ENCODE measurements at regions not wholly inside any gene's neighbourhood (a gene's known extent, or its start where the extent isn't known, plus 50 kb on each side); places are given as distances from the start of the nearest gene placed in this dataset.

DNA sequence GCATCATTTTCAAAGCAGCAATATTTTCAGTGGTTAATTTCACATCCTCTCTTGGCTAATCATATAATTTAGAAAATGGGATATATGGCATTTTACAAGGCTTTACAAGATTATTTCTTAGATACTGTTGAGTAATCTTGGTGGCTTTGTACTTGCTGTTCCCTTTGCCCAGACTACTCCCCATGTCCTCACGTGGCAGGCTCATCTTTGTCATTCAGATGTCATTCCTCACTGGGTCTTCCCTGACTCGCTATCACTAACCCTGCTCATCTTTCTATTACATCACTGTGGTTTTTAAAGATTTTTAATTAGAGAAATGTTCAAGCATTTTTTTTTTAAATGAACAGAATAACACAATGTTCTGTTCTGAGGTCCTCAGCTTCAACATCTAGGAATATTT lies 240.0 kb upstream of the IRX5 start:
- H3K79me1 ChIP-seq (replicated peaks; ENCODE audit: low read length, poor library complexity, severe bottlenecking): no peaks in the 10 kb centered on the region
- WGBS: 0% methylated on average over 1 of the region's 2 CpGs

DNA sequence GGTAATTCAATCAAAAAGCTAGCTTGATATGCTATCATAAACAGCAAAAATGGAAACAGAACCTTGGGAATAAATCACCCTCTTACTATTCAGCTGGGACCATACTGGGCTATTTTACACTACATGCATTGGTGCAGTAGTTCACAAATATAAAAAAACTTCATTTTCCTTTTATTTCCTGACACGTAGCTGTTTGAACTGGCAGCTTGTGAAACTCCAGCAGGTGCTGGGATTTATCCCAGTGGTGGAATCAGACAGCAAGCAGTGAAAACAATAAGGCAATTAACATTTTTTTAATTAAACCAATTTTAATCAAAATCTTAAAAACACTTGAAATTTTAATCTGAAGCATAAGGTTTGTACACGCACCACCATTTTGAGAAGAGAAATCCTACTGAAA lies 240.4 kb upstream of the IRX5 start:
- H3K27ac ChIP-seq (ENCODE audit: low read length, poor library complexity, severe bottlenecking): no peak overlapping the region
- no peak overlapping the region for H4K8ac ChIP-seq (ENCODE audit: low read length)
- H3K18ac ChIP-seq (ENCODE audit: low read depth in 1 of 2, low read length in 2 of 2): no peak overlapping the region
- no peak overlapping the region for H4K91ac ChIP-seq (ENCODE audit: low read length)
- no peak overlapping the region for H2AK5ac ChIP-seq (ENCODE audit: low read length, severe bottlenecking)
- no peak for DNase-seq
- H3K27me3 ChIP-seq (ENCODE audit: control insufficient read depth in 1 of 2, insufficient read depth in 1 of 2, low read length in 2 of 2): no peaks in the 10 kb centered on the region
- WGBS: 79% methylated on average over 2 of the region's 2 CpGs
- no peak overlapping the region for H3K14ac ChIP-seq (ENCODE audit: low read length in 2 of 2)
- no peak overlapping the region for H2AFZ ChIP-seq (ENCODE audit: low read depth, low read length)
- no peak overlapping the region for H3K23ac ChIP-seq (ENCODE audit: low read length in 2 of 2)
- no peak overlapping the region for H2BK5ac ChIP-seq (ENCODE audit: low read depth, low read length, poor library complexity, severe bottlenecking)
- H3K36me3 ChIP-seq (ENCODE audit: control insufficient read depth in 1 of 2, insufficient read depth in 2 of 2, low read depth in 1 of 2, low read length in 2 of 2): no peaks in the 10 kb centered on the region
- no peak overlapping the region for H2BK12ac ChIP-seq (ENCODE audit: low read length in 2 of 2)
- H2BK120ac ChIP-seq (ENCODE audit: low read depth, low read length): no peak overlapping the region
- H3K9me3 ChIP-seq (ENCODE audit: control insufficient read depth, low read length): no peaks in the 10 kb centered on the region
- no peak overlapping the region for H3K4me3 ChIP-seq (ENCODE audit: insufficient read depth in 1 of 2, low read depth in 1 of 2, low read length in 2 of 2)
- no peak overlapping the region for H3K4ac ChIP-seq (ENCODE audit: low read depth in 1 of 2, low read length in 2 of 2)
- no peaks in the 10 kb centered on the region for H3K4me1 ChIP-seq (ENCODE audit: control insufficient read depth, insufficient read depth, low read depth, low read length)
- no peak overlapping the region for H2BK15ac ChIP-seq (ENCODE audit: low read depth, poor library complexity, severe bottlenecking)
- no peak overlapping the region for H3K9ac ChIP-seq (ENCODE audit: low read length)
- no peaks in the 10 kb centered on the region for H3K79me1 ChIP-seq (replicated peaks; ENCODE audit: low read length, poor library complexity, severe bottlenecking)
- no peak overlapping the region for H3K4me2 ChIP-seq (ENCODE audit: low read length, poor library complexity, severe bottlenecking)

More for the DNA sequence above, 240.0 kb upstream of the IRX5 start:
- H2BK12ac ChIP-seq (ENCODE audit: low read length in 2 of 2): no peak overlapping the region
- DNase-seq: no peak
- no peak overlapping the region for H3K4ac ChIP-seq (ENCODE audit: low read depth in 1 of 2, low read length in 2 of 2)
- H3K18ac ChIP-seq (ENCODE audit: low read depth in 1 of 2, low read length in 2 of 2): no peak overlapping the region
- no peak overlapping the region for H3K27ac ChIP-seq (ENCODE audit: low read length, poor library complexity, severe bottlenecking)
- H2BK5ac ChIP-seq (ENCODE audit: low read depth, low read length, poor library complexity, severe bottlenecking): no peak overlapping the region
- no peaks in the 10 kb centered on the region for H3K36me3 ChIP-seq (ENCODE audit: control insufficient read depth in 1 of 2, insufficient read depth in 2 of 2, low read depth in 1 of 2, low read length in 2 of 2)
- no peak overlapping the region for H3K4me2 ChIP-seq (ENCODE audit: low read length, poor library complexity, severe bottlenecking)
- H3K9ac ChIP-seq (ENCODE audit: low read length): no peak overlapping the region
- H3K4me1 ChIP-seq (ENCODE audit: control insufficient read depth, insufficient read depth, low read depth, low read length): no peaks in the 10 kb centered on the region
- H3K4me3 ChIP-seq (ENCODE audit: insufficient read depth in 1 of 2, low read depth in 1 of 2, low read length in 2 of 2): no peak overlapping the region
- H4K8ac ChIP-seq (ENCODE audit: low read length): no peak overlapping the region
- no peak overlapping the region for H3K14ac ChIP-seq (ENCODE audit: low read length in 2 of 2)
- H2AK5ac ChIP-seq (ENCODE audit: low read length, severe bottlenecking): no peak overlapping the region
- no peak overlapping the region for H3K23ac ChIP-seq (ENCODE audit: low read length in 2 of 2)
- H3K9me3 ChIP-seq (ENCODE audit: control insufficient read depth, low read length): no peaks in the 10 kb centered on the region
- H2AFZ ChIP-seq (ENCODE audit: low read depth, low read length): no peak overlapping the region
- H4K91ac ChIP-seq (ENCODE audit: low read length): no peak overlapping the region
- peaks cover 0 to 3% of the 10 kb centered on the region in 2 experiments for H3K27me3 ChIP-seq (ENCODE audit: control insufficient read depth in 1 of 2, insufficient read depth in 1 of 2, low read length in 2 of 2)
- no peak overlapping the region for H2BK15ac ChIP-seq (ENCODE audit: low read depth, poor library complexity, severe bottlenecking)
- H2BK120ac ChIP-seq (ENCODE audit: low read depth, low read length): no peak overlapping the region

DNA sequence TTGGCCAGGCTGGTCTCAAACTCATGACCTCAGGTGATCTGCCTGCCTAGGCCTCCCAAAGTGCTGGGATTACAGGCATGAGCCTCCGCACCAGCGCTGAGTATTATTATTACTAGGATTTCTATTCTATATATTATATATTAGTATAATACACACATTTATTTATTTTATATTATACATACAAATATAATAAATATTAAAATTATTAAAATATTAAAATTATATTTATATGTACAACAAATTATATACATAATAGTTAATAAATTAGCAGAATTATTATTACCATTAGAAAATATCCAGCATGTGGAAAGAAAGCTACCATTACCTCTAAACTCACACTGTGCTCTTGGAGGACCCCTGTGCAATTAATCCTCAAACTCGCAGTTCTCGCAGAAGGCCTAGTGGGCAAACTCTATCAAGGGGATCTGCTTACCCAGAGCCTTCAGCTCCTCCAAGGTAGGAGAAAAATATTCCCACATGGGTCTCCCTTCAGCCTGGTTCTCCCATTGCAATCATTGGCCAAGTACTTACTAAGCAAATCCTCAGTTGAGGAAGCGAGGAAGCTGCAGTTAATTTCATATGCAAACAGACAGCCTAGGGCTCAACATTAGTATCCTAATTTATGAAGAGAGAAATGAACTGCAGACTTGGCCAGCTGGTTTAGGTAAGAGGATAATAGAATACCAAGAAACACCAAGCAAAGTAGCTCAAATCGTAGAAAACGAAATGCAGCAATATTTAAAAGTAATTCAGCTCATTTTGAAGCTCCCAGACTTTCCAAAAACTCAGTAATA lies 241.4 kb upstream of the IRX5 start:
- H3K18ac ChIP-seq (ENCODE audit: low read depth in 1 of 2, low read length in 2 of 2): no peak overlapping the region
- WGBS: 86% methylated on average over 3 of the region's 7 CpGs
- H3K4ac ChIP-seq (ENCODE audit: low read depth in 1 of 2, low read length in 2 of 2): no peak overlapping the region
- H3K9me3 ChIP-seq (ENCODE audit: control insufficient read depth, low read length): no peaks in the 10 kb centered on the region
- no peak overlapping the region for H3K23ac ChIP-seq (ENCODE audit: low read length in 2 of 2)
- no peak overlapping the region for H2AK5ac ChIP-seq (ENCODE audit: low read length, severe bottlenecking)
- H3K36me3 ChIP-seq (ENCODE audit: control insufficient read depth in 1 of 2, insufficient read depth in 2 of 2, low read depth in 1 of 2, low read length in 2 of 2): no peaks in the 10 kb centered on the region
- no peak overlapping the region for H2BK12ac ChIP-seq (ENCODE audit: low read length in 2 of 2)
- no peak overlapping the region for H3K4me2 ChIP-seq (ENCODE audit: low read length, poor library complexity, severe bottlenecking)
- no peak overlapping the region for H3K14ac ChIP-seq (ENCODE audit: low read length in 2 of 2)
- H2BK5ac ChIP-seq (ENCODE audit: low read depth, low read length, poor library complexity, severe bottlenecking): no peak overlapping the region
- no peak overlapping the region for H2BK15ac ChIP-seq (ENCODE audit: low read depth, poor library complexity, severe bottlenecking)
- H3K79me1 ChIP-seq (replicated peaks; ENCODE audit: low read length, poor library complexity, severe bottlenecking): no peaks in the 10 kb centered on the region
- H3K27ac ChIP-seq (ENCODE audit: low read length, poor library complexity, severe bottlenecking): no peak overlapping the region
- no peak overlapping the region for H3K9ac ChIP-seq (ENCODE audit: low read length)
- H3K27me3 ChIP-seq (ENCODE audit: control insufficient read depth in 1 of 2, insufficient read depth in 1 of 2, low read length in 2 of 2): no peaks in the 10 kb centered on the region
- no peak overlapping the region for H4K8ac ChIP-seq (ENCODE audit: low read length)
- no peaks in the 10 kb centered on the region for H3K4me1 ChIP-seq (ENCODE audit: control insufficient read depth, insufficient read depth, low read depth, low read length)
- H2BK120ac ChIP-seq (ENCODE audit: low read depth, low read length): no peak overlapping the region
- H3K4me3 ChIP-seq (ENCODE audit: insufficient read depth in 1 of 2, low read depth in 1 of 2, low read length in 2 of 2): no peak overlapping the region
- no peak for DNase-seq
- H2AFZ ChIP-seq (ENCODE audit: low read depth, low read length): no peak overlapping the region
- H4K91ac ChIP-seq (ENCODE audit: low read length): no peak overlapping the region

DNA sequence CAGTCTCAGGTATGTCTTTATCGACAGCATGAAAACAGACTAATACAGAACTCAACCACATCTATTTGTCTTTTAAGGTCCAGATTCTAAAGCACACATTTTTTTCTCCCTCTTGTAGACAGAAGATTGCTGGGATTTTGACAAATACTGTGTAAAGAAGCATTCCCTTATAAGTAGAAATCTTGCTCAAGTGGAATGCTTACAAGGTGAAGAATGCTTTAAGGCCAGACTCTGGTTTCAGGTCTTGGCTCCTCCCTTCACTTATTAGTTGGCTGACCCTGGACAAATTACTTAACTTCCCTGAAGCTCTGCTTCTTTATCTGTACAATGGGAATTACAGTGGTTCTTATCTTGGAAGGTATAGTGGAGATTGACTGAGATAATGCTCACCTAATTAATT lies 242.3 kb upstream of the IRX5 start:
- Histone ChIP-seq H3K14ac (ENCODE audit: low read length in 2 of 2) (no peak overlapping the region), H2BK5ac (ENCODE audit: low read depth, low read length, poor library complexity, severe bottlenecking) (no peak overlapping the region), H3K9me3 (ENCODE audit: control insufficient read depth, low read length) (no peaks in the 10 kb centered on the region), H2BK15ac (ENCODE audit: low read depth, poor library complexity, severe bottlenecking) (no peak overlapping the region), H3K79me1 (replicated peaks; ENCODE audit: low read length, poor library complexity, severe bottlenecking) (no peaks in the 10 kb centered on the region), H3K36me3 (ENCODE audit: control insufficient read depth in 1 of 2, insufficient read depth in 2 of 2, low read depth in 1 of 2, low read length in 2 of 2) (no peaks in the 10 kb centered on the region), H2BK120ac (ENCODE audit: low read depth, low read length) (no peak overlapping the region), H4K8ac (ENCODE audit: low read length) (no peak overlapping the region), H2AFZ (ENCODE audit: low read depth, low read length) (no peak overlapping the region), H2BK12ac (ENCODE audit: low read length in 2 of 2) (no peak overlapping the region), H3K4me1 (ENCODE audit: control insufficient read depth, insufficient read depth, low read depth, low read length) (no peaks in the 10 kb centered on the region), H3K27me3 (ENCODE audit: control insufficient read depth in 1 of 2, insufficient read depth in 1 of 2, low read length in 2 of 2) (no peaks in the 10 kb centered on the region), H3K4me2 (ENCODE audit: low read length, poor library complexity, severe bottlenecking) (no peak overlapping the region), H3K4me3 (ENCODE audit: insufficient read depth in 1 of 2, low read depth in 1 of 2, low read length in 2 of 2) (no peak overlapping the region), H3K27ac (ENCODE audit: low read length, poor library complexity, severe bottlenecking) (no peak overlapping the region), H3K9ac (ENCODE audit: low read length) (no peak overlapping the region), H4K91ac (ENCODE audit: low read length) (no peak overlapping the region), H3K18ac (ENCODE audit: low read depth in 1 of 2, low read length in 2 of 2) (no peak overlapping the region), H2AK5ac (ENCODE audit: low read length, severe bottlenecking) (no peak overlapping the region), H3K23ac (ENCODE audit: low read length in 2 of 2) (no peak overlapping the region), H3K4ac (ENCODE audit: low read depth in 1 of 2, low read length in 2 of 2) (no peak overlapping the region)
- WGBS: 92% methylated on average over 1 of the region's 1 CpG
- DNase-seq: no peak
